ENCODE measurements at regions not wholly inside any gene's neighbourhood (a gene's known extent, or its start where the extent isn't known, plus 50 kb on each side); places are given as distances from the start of the nearest gene placed in this dataset.

GRCh38 chr12:125888921-125889320 lies 823.7 kb downstream of the AACS start:
- DNase-seq (ENCODE audit: low read depth): no peak

- no peak for DNase-seq (ENCODE audit: low read depth)
These were observed 824.5 kb downstream of the AACS start for GRCh38 chr12:125889742-125890141.

- DNase-seq (ENCODE audit: low read depth): no peak
These were observed 825.2 kb downstream of the AACS start for GRCh38 chr12:125890366-125890905.

- peak; percentile 38 for DNase-seq (ENCODE audit: low read depth)
These were observed 825.7 kb downstream of the AACS start for GRCh38 chr12:125890971-125891370.

- peak; percentile 30 for DNase-seq (ENCODE audit: low read depth)
These were observed 827.0 kb downstream of the AACS start for GRCh38 chr12:125892276-125892675.

GRCh38 chr12:125902991-125903390 lies 837.8 kb downstream of the AACS start:
- DNase-seq (ENCODE audit: low read depth): no peak

- no peak for DNase-seq (ENCODE audit: low read depth)
These were observed 842.1 kb downstream of the AACS start for GRCh38 chr12:125907351-125907750.

- no peak for DNase-seq (ENCODE audit: low read depth)
These were observed 854.7 kb downstream of the AACS start for GRCh38 chr12:125919856-125920470.

- DNase-seq (ENCODE audit: low read depth): no peak
These were observed 857.1 kb downstream of the AACS start for GRCh38 chr12:125922330-125922729.

GRCh38 chr12:125936502-125936901 lies 871.3 kb downstream of the AACS start:
- no peak for DNase-seq (ENCODE audit: low read depth)

- DNase-seq (ENCODE audit: low read depth): no peak
These were observed 879.2 kb downstream of the AACS start for GRCh38 chr12:125944446-125944845.

- no peak for DNase-seq (ENCODE audit: low read depth)
These were observed 884.2 kb downstream of the AACS start for GRCh38 chr12:125949471-125949870.

GRCh38 chr12:125954362-125954761 lies 889.1 kb downstream of the AACS start:
- DNase-seq (ENCODE audit: low read depth): no peak

GRCh38 chr12:125956186-125956585 lies 891.0 kb downstream of the AACS start:
- no peak for DNase-seq (ENCODE audit: low read depth)

GRCh38 chr12:125966641-125967040 lies 901.4 kb downstream of the AACS start:
- no peak for DNase-seq (ENCODE audit: low read depth)

- DNase-seq (ENCODE audit: low read depth): no peak
These were observed 903.2 kb downstream of the AACS start for GRCh38 chr12:125968413-125968812.

- DNase-seq (ENCODE audit: low read depth): no peak
These were observed 906.7 kb downstream of the AACS start for GRCh38 chr12:125971981-125972380.

GRCh38 chr12:125978286-125978685 lies 913.1 kb downstream of the AACS start:
- no peak for DNase-seq (ENCODE audit: low read depth)

GRCh38 chr12:125981610-125982253 lies 916.5 kb downstream of the AACS start:
- no peak for DNase-seq (ENCODE audit: low read depth)

GRCh38 chr12:125983094-125983783 lies 918.0 kb downstream of the AACS start:
- DNase-seq (ENCODE audit: low read depth): peak; percentile 30

GRCh38 chr12:125983784-125984500 lies 918.7 kb downstream of the AACS start:
- DNase-seq (ENCODE audit: low read depth): no peak

- DNase-seq (ENCODE audit: low read depth): peak; percentile 86
These were observed 923.3 kb downstream of the AACS start for GRCh38 chr12:125988545-125988944.
